Fibroblast of villous mesenchyme (primary cell): ENCODE measurements at regions not wholly inside any gene's neighbourhood (a gene's known extent, or its start where the extent isn't known, plus 50 kb on each side); places are given as distances from the start of the nearest gene placed in this dataset.

Source experiments
- DNase-seq: peaks from one replicate; pipeline ENCODE4 v3.0.0-alpha.2; 2010; ENCODE audit warnings: low read depth
- H3K4me3 ChIP-seq: 2 replicates; pipeline ENCODE4 v1.5.1; 2011; ENCODE audit warnings: low read depth, mild to moderate bottlenecking, low read length
- CTCF ChIP-seq: IDR thresholded peaks from 2 replicates; pipeline ENCODE4 v1.5.1; 2012; ENCODE audit warnings: low read depth, mild to moderate bottlenecking, low read length; ENCODE audit not compliant: insufficient read depth

DNA sequence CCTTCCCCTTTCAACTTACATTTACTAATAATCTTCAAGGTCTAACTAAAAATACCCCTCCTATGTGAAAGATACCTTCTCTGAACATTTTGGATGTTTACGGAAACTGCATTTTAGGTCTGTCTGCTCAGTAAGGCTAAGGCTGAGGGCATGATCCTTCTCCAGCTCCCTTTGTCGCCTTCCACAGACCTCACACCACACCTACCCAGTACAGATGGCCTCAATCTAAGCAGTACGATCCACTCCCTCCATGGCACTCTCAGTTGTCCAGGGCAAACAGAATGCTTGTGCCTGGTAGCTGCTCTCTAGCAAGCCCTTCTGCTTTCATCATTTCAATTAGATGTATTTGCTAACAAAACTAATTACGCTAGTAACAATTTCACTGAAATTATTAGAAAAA, 178.3 kb downstream of the CNTN3 start:
- no peak for TF ChIP-seq CTCF
- no peak for DNase-seq
- no peak overlapping the region for H3K4me3 ChIP-seq

DNA sequence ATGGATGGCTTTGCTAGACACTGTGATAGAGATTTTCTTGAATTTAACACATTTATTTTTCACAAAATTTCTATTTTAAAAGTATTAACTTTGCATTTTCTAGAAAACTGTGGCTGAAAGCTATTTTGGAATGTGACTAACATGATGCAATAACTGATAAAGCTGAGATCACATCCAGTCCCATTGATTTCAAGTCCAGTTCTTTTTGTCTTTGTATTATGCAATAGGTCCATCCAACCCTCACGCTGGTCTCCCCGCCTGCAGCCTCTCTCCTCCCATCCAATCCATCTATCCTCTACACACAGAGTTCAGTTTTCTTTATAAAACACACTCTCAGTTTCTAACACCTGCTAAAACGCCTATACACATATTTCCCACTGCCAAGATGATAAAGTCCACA, 178.8 kb downstream of the CNTN3 start:
- no peak for DNase-seq
- no peak overlapping the region for H3K4me3 ChIP-seq
- TF ChIP-seq CTCF: no peak

DNA sequence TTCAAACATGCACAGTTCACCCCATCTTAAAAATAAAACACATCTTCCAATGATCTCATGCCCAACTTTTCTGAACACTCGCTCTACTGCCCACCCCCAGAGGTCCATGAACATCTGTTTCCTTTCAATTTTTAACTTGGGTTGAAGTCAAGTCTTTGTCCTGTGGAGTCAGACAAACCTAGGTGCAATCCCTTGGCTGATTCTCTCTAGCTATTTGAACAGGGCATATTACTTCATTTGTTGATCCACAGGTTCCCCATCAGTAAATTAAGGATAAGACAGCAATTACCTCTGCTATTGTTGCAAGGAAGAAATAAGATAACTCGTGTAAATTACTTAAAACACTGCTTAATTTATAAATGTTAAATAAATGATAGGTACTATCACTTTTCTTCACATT, 180.1 kb downstream of the CNTN3 start:
- no peak for DNase-seq
- H3K4me3 ChIP-seq: no peak overlapping the region
- TF ChIP-seq CTCF: no peak

DNA sequence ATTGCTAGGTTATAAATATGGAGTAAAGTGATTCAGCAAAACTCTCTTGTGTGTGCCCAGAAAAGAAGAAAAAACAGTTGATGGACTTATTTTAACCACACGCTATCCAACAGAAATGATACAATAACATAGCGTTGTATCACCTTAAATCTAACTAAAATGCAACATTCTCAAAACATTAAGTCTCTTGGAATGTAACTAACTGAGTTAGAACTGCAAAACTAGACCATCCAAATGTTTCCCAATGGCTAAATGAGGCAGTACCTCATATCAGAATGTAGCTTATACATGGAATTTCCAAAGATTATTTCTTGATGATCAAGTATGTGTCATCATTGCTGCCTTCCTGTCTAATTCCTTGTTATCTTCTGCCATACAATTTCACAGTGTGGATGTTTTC, 187.9 kb downstream of the CNTN3 start:
- no peak for DNase-seq
- no peak overlapping the region for H3K4me3 ChIP-seq
- TF ChIP-seq CTCF: no peak

GRCh38 chr3:74423867-74424266, 190.6 kb downstream of the CNTN3 start:
- H3K4me3 ChIP-seq: no peak overlapping the region
- no peak for DNase-seq
- TF ChIP-seq CTCF: no peak

DNA sequence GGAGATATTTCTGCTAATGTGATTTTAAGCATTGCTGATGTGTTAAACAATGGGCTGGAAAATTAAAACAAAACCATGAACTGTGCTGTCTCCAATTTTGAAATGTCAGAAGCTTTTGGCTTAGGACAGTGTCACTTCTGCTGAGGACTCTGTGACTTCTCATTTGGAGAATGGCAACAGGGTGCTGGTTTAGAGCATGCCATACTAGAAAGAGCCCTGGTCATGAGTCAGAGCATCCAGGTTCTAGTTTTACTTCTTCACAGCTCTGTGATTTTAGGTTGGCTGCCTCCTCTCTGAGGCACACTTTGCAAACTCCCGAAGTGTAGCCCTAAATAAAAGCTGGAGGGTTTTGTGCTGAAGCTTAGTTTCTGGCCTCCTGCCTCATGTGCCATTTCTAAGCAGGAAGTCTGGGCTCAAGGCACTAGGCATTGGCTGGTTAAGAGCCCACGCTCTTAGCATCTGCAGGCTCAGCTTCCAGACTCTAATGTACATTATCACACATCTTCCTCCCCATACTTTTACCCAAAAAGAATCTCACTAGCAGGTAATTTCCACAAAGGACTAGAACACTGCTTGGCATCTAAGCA, 193.8 kb downstream of the CNTN3 start:
- no peak for DNase-seq
- H3K4me3 ChIP-seq: no peak overlapping the region
- TF ChIP-seq CTCF: no peak

DNA sequence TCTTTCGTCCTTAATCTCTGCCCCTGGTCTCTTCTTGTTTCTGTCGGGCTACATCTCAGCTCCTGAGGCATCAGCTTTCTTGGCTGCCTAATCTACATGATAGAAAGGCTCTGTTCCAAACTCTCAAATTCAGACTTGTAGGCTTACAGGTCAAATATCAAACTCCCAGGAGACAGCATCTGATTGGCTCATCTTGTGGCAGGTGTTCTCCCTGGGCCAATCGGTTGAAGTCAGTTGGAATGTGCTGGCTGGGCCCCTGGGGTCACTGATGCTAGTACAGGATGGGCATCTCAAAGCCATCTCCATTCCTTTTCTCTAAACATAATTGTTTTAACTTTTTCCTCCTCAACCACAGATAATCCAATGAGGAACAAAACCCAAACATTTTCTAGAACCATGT, 198.7 kb downstream of the CNTN3 start:
- TF ChIP-seq CTCF: no peak
- no peak for DNase-seq

More for the DNA sequence above, 198.7 kb downstream of the CNTN3 start:
- no peak overlapping the region for H3K4me3 ChIP-seq
